Right cardiac atrium (tissue), 5 donors: ENCODE measurements at regions not wholly inside any gene's neighbourhood (a gene's known extent, or its start where the extent isn't known, plus 50 kb on each side); places are given as distances from the start of the nearest gene placed in this dataset.
A peak's percentile ranks its signal among the peaks of the same experiment; 100 is the strongest.

ENCODE experiments used
- ATAC-seq, 2 donors: fragments of 200-7000 bp; cut with Tn5 transposase; one replicate each; pipeline versions ENCODE4 v1.8.0 to v1.9.1; 2020; ENCODE audit warnings: moderate library complexity in 2 of 2, mild to moderate bottlenecking in 1 of 2
- DNase-seq, 3 donors: peaks; one replicate each; pipeline ENCODE4 v3.0.0-alpha.2; 2020
- H3K27ac ChIP-seq: one replicate; pipeline ENCODE4 v1.5.1; 2013; ENCODE audit warnings: mild to moderate bottlenecking, low read length, control low read depth, moderate library complexity
- H3K27me3 ChIP-seq: one replicate; pipeline ENCODE4 v1.6.1; 2013; ENCODE audit not compliant: control insufficient read depth, insufficient read depth
- H3K4me1 ChIP-seq: one replicate; pipeline ENCODE4 v1.6.1; 2013; ENCODE audit warnings: low read length; ENCODE audit not compliant: control insufficient read depth, insufficient read depth
- H3K4me3 ChIP-seq: one replicate; pipeline ENCODE4 v1.5.1; 2013; ENCODE audit warnings: low read length, control low read depth
- H3K9me3 ChIP-seq: one replicate; pipeline ENCODE4 v1.6.1; 2013; ENCODE audit warnings: low read length; ENCODE audit not compliant: control insufficient read depth
- WGBS: extraction: QIAGEN DNeasy Blood & Tissue Kit; methylation state at CpG from one replicate; pipeline ENCODE4 v1.1.7; 2013; 5-methylcytosine and 5-hydroxymethylcytosine counted together
- intact Hi-C, 4 donors: fragments of 100-400 bp; cut with DNase I; formaldehyde crosslinking; loops; one replicate each; pipeline versions ENCODE4 v1.11.0 to v1.14.0; 2022 to 2023
- donor health status: healthy with polysubstance abuse.
- donor health status: DM: no; HTN: yes; CAD: no.
- donor health status: DM: no; HTN: no; CAD: no.
- donor health status: DM: no; HTN: yes; CAD: no; lungs with severe emphysema.
- donor health status: DM: yes; HTN: yes; CAD: no.

- H3K27ac ChIP-seq = no peak overlapping the region
- no peak overlapping the region for H3K4me3 ChIP-seq
- no peak for ATAC-seq
- no peaks in the 10 kb centered on the region for H3K4me1 ChIP-seq
- no peaks in the 10 kb centered on the region for H3K9me3 ChIP-seq
- 81% methylated on average over 2 of the region's 2 CpGs for WGBS
- intact Hi-C loops = no loop called here
- H3K27me3 ChIP-seq = no peaks in the 10 kb centered on the region
- DNase-seq = no peak
Observed at GRCh38 chr10:108411894-108412293, 1247.4 kb upstream of the SORCS1 start.

GRCh38 chr10:108411206-108411605 is 1246.7 kb upstream of the SORCS1 start:
- Histone ChIP-seq H3K9me3 (no peaks in the 10 kb centered on the region), H3K27ac (no peak overlapping the region), H3K4me1 (no peaks in the 10 kb centered on the region), H3K27me3 (no peaks in the 10 kb centered on the region), H3K4me3 (no peak overlapping the region)
- intact Hi-C loops = no loop called here
- ATAC-seq = no peak
- 62% methylated on average over 2 of the region's 2 CpGs for WGBS
- no peak for DNase-seq

GRCh38 chr10:108410236-108410635 is 1245.7 kb upstream of the SORCS1 start:
- intact Hi-C loops = no loop called here
- Histone ChIP-seq H3K4me3 (no peak overlapping the region), H3K9me3 (no peaks in the 10 kb centered on the region), H3K27ac (no peak overlapping the region), H3K4me1 (no peaks in the 10 kb centered on the region), H3K27me3 (no peaks in the 10 kb centered on the region)
- WGBS = 76% methylated on average over 1 of the region's 1 CpG
- DNase-seq (no peak), ATAC-seq (no peak)

GRCh38 chr10:108409306-108409705 is 1244.8 kb upstream of the SORCS1 start:
- H3K27me3 ChIP-seq = no peaks in the 10 kb centered on the region
- no peak for DNase-seq
- intact Hi-C loops = no loop called here
- no peaks in the 10 kb centered on the region for H3K4me1 ChIP-seq
- no peak overlapping the region for H3K27ac ChIP-seq
- H3K4me3 ChIP-seq = no peak overlapping the region
- H3K9me3 ChIP-seq = no peaks in the 10 kb centered on the region
- ATAC-seq = no peak

- H3K27me3 ChIP-seq = no peaks in the 10 kb centered on the region
- ATAC-seq (no peak), DNase-seq (no peak)
- no peaks in the 10 kb centered on the region for H3K4me1 ChIP-seq
- no peaks in the 10 kb centered on the region for H3K9me3 ChIP-seq
- H3K27ac ChIP-seq = no peak overlapping the region
- 95% methylated on average over 1 of the region's 1 CpG for WGBS
- intact Hi-C loops = no loop called here
- no peak overlapping the region for H3K4me3 ChIP-seq
Observed at GRCh38 chr10:108404155-108404554, 1239.6 kb upstream of the SORCS1 start.

GRCh38 chr10:108399465-108399864 is 1235.0 kb upstream of the SORCS1 start:
- no peak for ATAC-seq
- Histone ChIP-seq H3K27me3 (no peaks in the 10 kb centered on the region), H3K9me3 (no peaks in the 10 kb centered on the region), H3K4me1 (no peaks in the 10 kb centered on the region), H3K27ac (no peak overlapping the region), H3K4me3 (no peak overlapping the region)
- intact Hi-C loops = no loop called here
- 64% methylated on average over 4 of the region's 4 CpGs for WGBS
- DNase-seq = no peak

- ATAC-seq = no peak
- 27% methylated on average over 1 of the region's 1 CpG for WGBS
- Histone ChIP-seq H3K4me1 (no peaks in the 10 kb centered on the region), H3K27ac (no peak overlapping the region), H3K9me3 (no peaks in the 10 kb centered on the region), H3K27me3 (no peaks in the 10 kb centered on the region), H3K4me3 (no peak overlapping the region)
- intact Hi-C loops = no loop called here
- peak in 1 of 3 donors; percentile 40 for DNase-seq
Observed at GRCh38 chr10:108393089-108393488, 1228.6 kb upstream of the SORCS1 start.

GRCh38 chr10:108392286-108392685 is 1227.8 kb upstream of the SORCS1 start:
- Histone ChIP-seq H3K4me1 (no peaks in the 10 kb centered on the region), H3K27ac (no peak overlapping the region), H3K27me3 (no peaks in the 10 kb centered on the region), H3K4me3 (no peak overlapping the region), H3K9me3 (no peaks in the 10 kb centered on the region)
- intact Hi-C loops = no loop called here
- no peak for ATAC-seq
- DNase-seq = no peak
- 48% methylated on average over 1 of the region's 1 CpG for WGBS

GRCh38 chr10:108388706-108389105 is 1224.2 kb upstream of the SORCS1 start:
- H3K4me1 ChIP-seq = no peaks in the 10 kb centered on the region
- ATAC-seq (no peak), DNase-seq (no peak)
- H3K4me3 ChIP-seq = no peak overlapping the region
- H3K9me3 ChIP-seq = no peaks in the 10 kb centered on the region
- intact Hi-C loops = no loop called here
- WGBS = 29% methylated on average over 1 of the region's 1 CpG
- no peak overlapping the region for H3K27ac ChIP-seq
- H3K27me3 ChIP-seq = no peaks in the 10 kb centered on the region

GRCh38 chr10:108385963-108386362 is 1221.5 kb upstream of the SORCS1 start:
- WGBS = 81% methylated on average over 3 of the region's 3 CpGs
- DNase-seq (no peak), ATAC-seq (no peak)
- Histone ChIP-seq H3K4me1 (no peaks in the 10 kb centered on the region), H3K27me3 (no peaks in the 10 kb centered on the region), H3K9me3 (no peaks in the 10 kb centered on the region), H3K27ac (no peak overlapping the region), H3K4me3 (no peak overlapping the region)
- intact Hi-C loops = no loop called here

GRCh38 chr10:108384378-108384777 is 1219.9 kb upstream of the SORCS1 start:
- Histone ChIP-seq H3K27ac (no peak overlapping the region), H3K27me3 (no peaks in the 10 kb centered on the region), H3K4me3 (no peak overlapping the region), H3K4me1 (no peaks in the 10 kb centered on the region), H3K9me3 (no peaks in the 10 kb centered on the region)
- ATAC-seq (no peak), DNase-seq (no peak)
- intact Hi-C loops = no loop called here
- 51% methylated on average over 1 of the region's 1 CpG for WGBS

GRCh38 chr10:108378779-108379178 is 1214.3 kb upstream of the SORCS1 start:
- H3K4me1 ChIP-seq = no peaks in the 10 kb centered on the region
- H3K27ac ChIP-seq = no peak overlapping the region
- no peak overlapping the region for H3K4me3 ChIP-seq
- intact Hi-C loops = no loop called here
- no peak for ATAC-seq
- no peaks in the 10 kb centered on the region for H3K27me3 ChIP-seq
- DNase-seq = no peak
- H3K9me3 ChIP-seq = no peaks in the 10 kb centered on the region
